BLaER1 treated with 17β-estradiol and CSF1 and Interleukin-3, amounts not matched to agents 10 nM and 100 nM (cell line): ENCODE measurements at regions not wholly inside any gene's neighbourhood (a gene's known extent, or its start where the extent isn't known, plus 50 kb on each side); places are given as distances from the start of the nearest gene placed in this dataset.

Source experiments
- H3K27ac ChIP-seq, 11 experiments: shearing (Covaris generic); formaldehyde crosslinking; 2 replicates each; pipeline ENCODE4 v1.8.1; 2022
- H3K27me3 ChIP-seq, 11 experiments: shearing (Covaris generic); formaldehyde crosslinking; 2 replicates each; pipeline ENCODE4 v1.8.1; 2022
- H3K36me3 ChIP-seq, 11 experiments: shearing (Covaris generic); formaldehyde crosslinking; 2 replicates each; pipeline ENCODE4 v1.8.1; 2022
- H3K4me1 ChIP-seq, 10 experiments: shearing (Covaris generic); formaldehyde crosslinking; 2 replicates each; pipeline ENCODE4 v1.8.1; 2022
- H3K4me2 ChIP-seq, 11 experiments: shearing (Covaris generic); formaldehyde crosslinking; 2 replicates each; pipeline ENCODE4 v1.8.1; 2022
- H3K4me3 ChIP-seq, 10 experiments: shearing (Covaris generic); formaldehyde crosslinking; 2 replicates each; pipeline ENCODE4 v1.8.1; 2022
- H3K9ac ChIP-seq, 11 experiments: shearing (Covaris generic); formaldehyde crosslinking; 2 replicates each; pipeline ENCODE4 v1.8.1; 2022
- H3K9me3 ChIP-seq, 11 experiments: shearing (Covaris generic); formaldehyde crosslinking; replicated peaks in 1 of 11; 2 replicates each; pipeline ENCODE4 v1.8.1; 2022
- H4K20me1 ChIP-seq, 11 experiments: shearing (Covaris generic); formaldehyde crosslinking; 2 replicates each; pipeline ENCODE4 v1.8.1; 2022
- Cebpa-rat ChIP-seq, 11 experiments: shearing (Covaris generic); IDR thresholded peaks; 2 replicates each; pipeline ENCODE4 v1.8.1; 2022

- Histone ChIP-seq H3K27ac (no peak overlapping the region), H4K20me1 (no peaks in the 10 kb centered on the region), H3K4me3 (no peak overlapping the region), H3K36me3 (no peaks in the 10 kb centered on the region), H3K9me3 (0 out of 22 replicates have a peak, but pooled peaks cover 0 to 7% (median 0%) of the 10 kb centered on the region in 11 experiments), H3K4me2 (no peak overlapping the region), H3K4me1 (peaks cover 0 to 2% (median 0%) of the 10 kb centered on the region in 10 experiments; a peak in 4 of 20 replicates), H3K27me3 (no peaks in the 10 kb centered on the region), H3K9ac (no peak overlapping the region)
- TF ChIP-seq Cebpa-rat (IDR thresholded peaks at IDR 0.05) = no peak
These were observed 408.2 kb upstream of the CBLB start for GRCh38 chr3:106276755-106277612.

- no peak for TF ChIP-seq Cebpa-rat (IDR thresholded peaks at IDR 0.05)
- Histone ChIP-seq H3K36me3 (no peaks in the 10 kb centered on the region), H3K27ac (no peak overlapping the region), H3K4me1 (no peaks in the 10 kb centered on the region), H3K27me3 (no peaks in the 10 kb centered on the region), H4K20me1 (no peaks in the 10 kb centered on the region), H3K9ac (no peak overlapping the region), H3K4me3 (no peak overlapping the region), H3K4me2 (no peak overlapping the region), H3K9me3 (0 out of 22 replicates have a peak, but pooled peaks cover 0 to 7% (median 0%) of the 10 kb centered on the region in 11 experiments)
These were observed 408.9 kb upstream of the CBLB start for GRCh38 chr3:106277731-106278130.

GRCh38 chr3:106281221-106281620 lies 412.4 kb upstream of the CBLB start:
- H3K4me2 ChIP-seq = no peak overlapping the region
- no peaks in the 10 kb centered on the region for H3K4me1 ChIP-seq
- H3K9me3 ChIP-seq = no peaks in the 10 kb centered on the region
- H3K27me3 ChIP-seq = no peaks in the 10 kb centered on the region
- no peak overlapping the region for H3K4me3 ChIP-seq
- H3K27ac ChIP-seq = no peak overlapping the region
- H3K36me3 ChIP-seq = no peaks in the 10 kb centered on the region
- H4K20me1 ChIP-seq = no peaks in the 10 kb centered on the region
- TF ChIP-seq Cebpa-rat (IDR thresholded peaks at IDR 0.05) = no peak
- no peak overlapping the region for H3K9ac ChIP-seq

GRCh38 chr3:106282943-106283342 lies 414.1 kb upstream of the CBLB start:
- no peak overlapping the region for H3K4me2 ChIP-seq
- TF ChIP-seq Cebpa-rat (IDR thresholded peaks at IDR 0.05) = no peak

GRCh38 chr3:106288781-106289180 lies 420.0 kb upstream of the CBLB start:
- TF ChIP-seq Cebpa-rat (IDR thresholded peaks at IDR 0.05) = no peak
- Histone ChIP-seq H3K4me1 (no peaks in the 10 kb centered on the region), H3K36me3 (no peaks in the 10 kb centered on the region), H4K20me1 (no peaks in the 10 kb centered on the region), H3K9ac (no peak overlapping the region), H3K4me2 (no peak overlapping the region), H3K4me3 (no peak overlapping the region), H3K9me3 (no peaks in the 10 kb centered on the region), H3K27me3 (no peaks in the 10 kb centered on the region), H3K27ac (no peak overlapping the region)

More at GRCh38 chr3:106282943-106283342, 414.1 kb upstream of the CBLB start:
- Histone ChIP-seq H3K27me3 (no peaks in the 10 kb centered on the region), H3K4me3 (no peak overlapping the region), H3K9ac (no peak overlapping the region), H3K9me3 (no peaks in the 10 kb centered on the region), H3K4me1 (no peaks in the 10 kb centered on the region), H3K27ac (no peak overlapping the region), H3K36me3 (no peaks in the 10 kb centered on the region), H4K20me1 (no peaks in the 10 kb centered on the region)

GRCh38 chr3:106290304-106290997 lies 421.6 kb upstream of the CBLB start:
- Histone ChIP-seq H3K4me2 (no peak overlapping the region), H3K4me3 (no peak overlapping the region), H3K27me3 (no peaks in the 10 kb centered on the region), H3K36me3 (no peaks in the 10 kb centered on the region), H3K27ac (no peak overlapping the region), H3K9me3 (no peaks in the 10 kb centered on the region), H4K20me1 (no peaks in the 10 kb centered on the region), H3K9ac (no peak overlapping the region), H3K4me1 (no peaks in the 10 kb centered on the region)
- no peak for TF ChIP-seq Cebpa-rat (IDR thresholded peaks at IDR 0.05)

GRCh38 chr3:106293161-106293560 lies 424.3 kb upstream of the CBLB start:
- no peak for TF ChIP-seq Cebpa-rat (IDR thresholded peaks at IDR 0.05)
- Histone ChIP-seq H3K4me3 (no peak overlapping the region), H3K4me1 (no peaks in the 10 kb centered on the region), H3K36me3 (no peaks in the 10 kb centered on the region), H3K4me2 (no peak overlapping the region), H3K27ac (no peak overlapping the region), H3K27me3 (no peaks in the 10 kb centered on the region), H3K9me3 (no peaks in the 10 kb centered on the region), H4K20me1 (no peaks in the 10 kb centered on the region), H3K9ac (no peak overlapping the region)

- H3K4me3 ChIP-seq = no peak overlapping the region
- no peaks in the 10 kb centered on the region for H4K20me1 ChIP-seq
- H3K27ac ChIP-seq = no peak overlapping the region
- no peaks in the 10 kb centered on the region for H3K27me3 ChIP-seq
- H3K9ac ChIP-seq = no peak overlapping the region
- no peak for TF ChIP-seq Cebpa-rat (IDR thresholded peaks at IDR 0.05)
- H3K4me1 ChIP-seq = peaks cover 0 to 2% (median 0%) of the 10 kb centered on the region in 10 experiments; a peak in 2 of 20 replicates
- no peaks in the 10 kb centered on the region for H3K36me3 ChIP-seq
- H3K4me2 ChIP-seq = no peak overlapping the region
- H3K9me3 ChIP-seq = no peaks in the 10 kb centered on the region
These were observed 425.3 kb upstream of the CBLB start for GRCh38 chr3:106294121-106294520.

- no peak overlapping the region for H3K27ac ChIP-seq
- H3K9ac ChIP-seq = no peak overlapping the region
- H3K27me3 ChIP-seq = no peaks in the 10 kb centered on the region
- peaks cover 0 to 7% (median 0%) of the 10 kb centered on the region in 10 experiments; a peak in 2 of 20 replicates for H3K4me1 ChIP-seq
- no peaks in the 10 kb centered on the region for H4K20me1 ChIP-seq
- no peak overlapping the region for H3K4me3 ChIP-seq
- no peak for TF ChIP-seq Cebpa-rat (IDR thresholded peaks at IDR 0.05)
- H3K9me3 ChIP-seq = no peaks in the 10 kb centered on the region
- H3K36me3 ChIP-seq = no peaks in the 10 kb centered on the region
- H3K4me2 ChIP-seq = no peak overlapping the region
These were observed 427.2 kb upstream of the CBLB start for GRCh38 chr3:106296062-106296461.
